IMR-90 (cell line): ENCODE measurements at regions not wholly inside any gene's neighbourhood (a gene's known extent, or its start where the extent isn't known, plus 50 kb on each side); places are given as distances from the start of the nearest gene placed in this dataset.

ENCODE experiments used
- FOS ChIP-seq: fragments of 150-350 bp; IDR thresholded peaks from 2 replicates; pipeline ENCODE4 v1.6.1; 2016; ENCODE audit warnings: low read depth, low read length
- MXI1 ChIP-seq: IDR thresholded peaks from 2 replicates; pipeline ENCODE4 v1.6.1; 2012; ENCODE audit warnings: low read depth, mild to moderate bottlenecking, low read length, moderate library complexity, borderline replicate concordance
- POLR2A ChIP-seq: IDR thresholded peaks from 2 replicates; pipeline ENCODE4 v1.6.1; 2012; ENCODE audit warnings: mild to moderate bottlenecking, low read depth, low read length
- RFX5 ChIP-seq: IDR thresholded peaks from 2 replicates; pipeline ENCODE4 v1.8.0; 2012; ENCODE audit warnings: low read depth, mild to moderate bottlenecking, low read length, moderate library complexity
- TF ChIP-seq, protein P1 (sequence below): conservative IDR thresholded peaks from 2 replicates; pipeline ENCODE4 v1.5.1; 2012; ENCODE audit warnings: mild to moderate bottlenecking, low read depth, low read length, improper control_type of control experiment
- TF ChIP-seq, protein P2 (sequence below): fragments of 150-350 bp; IDR thresholded peaks from 2 replicates; pipeline ENCODE4 v1.6.1; 2017; ENCODE audit warnings: mild to moderate bottlenecking, antibody characterized with exemption, low read length, low read depth

GRCh38 chr12:115353467-115353866, 669.5 kb upstream of the TBX3 start (continued):
- TF ChIP-seq, protein P1, sequence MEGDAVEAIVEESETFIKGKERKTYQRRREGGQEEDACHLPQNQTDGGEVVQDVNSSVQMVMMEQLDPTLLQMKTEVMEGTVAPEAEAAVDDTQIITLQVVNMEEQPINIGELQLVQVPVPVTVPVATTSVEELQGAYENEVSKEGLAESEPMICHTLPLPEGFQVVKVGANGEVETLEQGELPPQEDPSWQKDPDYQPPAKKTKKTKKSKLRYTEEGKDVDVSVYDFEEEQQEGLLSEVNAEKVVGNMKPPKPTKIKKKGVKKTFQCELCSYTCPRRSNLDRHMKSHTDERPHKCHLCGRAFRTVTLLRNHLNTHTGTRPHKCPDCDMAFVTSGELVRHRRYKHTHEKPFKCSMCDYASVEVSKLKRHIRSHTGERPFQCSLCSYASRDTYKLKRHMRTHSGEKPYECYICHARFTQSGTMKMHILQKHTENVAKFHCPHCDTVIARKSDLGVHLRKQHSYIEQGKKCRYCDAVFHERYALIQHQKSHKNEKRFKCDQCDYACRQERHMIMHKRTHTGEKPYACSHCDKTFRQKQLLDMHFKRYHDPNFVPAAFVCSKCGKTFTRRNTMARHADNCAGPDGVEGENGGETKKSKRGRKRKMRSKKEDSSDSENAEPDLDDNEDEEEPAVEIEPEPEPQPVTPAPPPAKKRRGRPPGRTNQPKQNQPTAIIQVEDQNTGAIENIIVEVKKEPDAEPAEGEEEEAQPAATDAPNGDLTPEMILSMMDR = no peak
- TF ChIP-seq RFX5 (no peak), MXI1 (no peak), POLR2A (no peak), FOS (no peak)
- TF ChIP-seq, protein P2, sequence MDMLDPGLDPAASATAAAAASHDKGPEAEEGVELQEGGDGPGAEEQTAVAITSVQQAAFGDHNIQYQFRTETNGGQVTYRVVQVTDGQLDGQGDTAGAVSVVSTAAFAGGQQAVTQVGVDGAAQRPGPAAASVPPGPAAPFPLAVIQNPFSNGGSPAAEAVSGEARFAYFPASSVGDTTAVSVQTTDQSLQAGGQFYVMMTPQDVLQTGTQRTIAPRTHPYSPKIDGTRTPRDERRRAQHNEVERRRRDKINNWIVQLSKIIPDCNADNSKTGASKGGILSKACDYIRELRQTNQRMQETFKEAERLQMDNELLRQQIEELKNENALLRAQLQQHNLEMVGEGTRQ = no peak
